Large intestine (tissue), 3 donors: ENCODE measurements at regions not wholly inside any gene's neighbourhood (a gene's known extent, or its start where the extent isn't known, plus 50 kb on each side); places are given as distances from the start of the nearest gene placed in this dataset.
"Not testable (repeated sequence)": the region's sequence is repeated elsewhere in the genome, so short reads cannot be mapped to it uniquely, and the experiment has no call there.

Experiments used
- DNase-seq, 2 donors: peaks; one replicate each; pipeline versions ENCODE4 v3.0.0 to v3.0.0-alpha.2; 2013
- H3K27ac ChIP-seq: one replicate; pipeline ENCODE4 v1.5.1; 2013; ENCODE audit warnings: low read length
- H3K27me3 ChIP-seq: 2 replicates; pipeline ENCODE4 v1.6.1; 2013; ENCODE audit warnings: low read length; ENCODE audit not compliant: control insufficient read depth, insufficient read depth
- H3K36me3 ChIP-seq: 2 replicates; pipeline ENCODE4 v1.6.1; 2013; ENCODE audit warnings: low read length; ENCODE audit not compliant: control insufficient read depth, insufficient read depth
- H3K4me1 ChIP-seq: one replicate; pipeline ENCODE4 v1.6.1; 2013; ENCODE audit warnings: low read length; ENCODE audit not compliant: control insufficient read depth, insufficient read depth
- H3K4me3 ChIP-seq: one replicate; pipeline ENCODE4 v1.5.1; 2013; ENCODE audit warnings: low read length
- H3K9me3 ChIP-seq: one replicate; pipeline ENCODE4 v1.6.1; 2013; ENCODE audit warnings: mild to moderate bottlenecking, low read depth, low read length, moderate library complexity; ENCODE audit not compliant: control insufficient read depth
- WGBS: methylation state at CpG from one replicate; pipeline ENCODE4 v1.1.5; 2013; ENCODE audit warnings: low lambda C conversion rate; ENCODE audit not compliant: insufficient coverage; 5-methylcytosine and 5-hydroxymethylcytosine counted together

- H3K27me3 ChIP-seq, result no peaks in the 10 kb centered on the region
- no peak overlapping the region for H3K4me3 ChIP-seq
- WGBS, result no CpG with 5 or more reads among the region's 2 CpGs
- DNase-seq, result no peak
- no peak overlapping the region for H3K27ac ChIP-seq
- no peaks in the 10 kb centered on the region for H3K36me3 ChIP-seq
- no peaks in the 10 kb centered on the region for H3K4me1 ChIP-seq
- no peaks in the 10 kb centered on the region for H3K9me3 ChIP-seq
Measured at GRCh38 chr11:129710423-129710822, 105.2 kb upstream of the TMEM45B start.

DNA sequence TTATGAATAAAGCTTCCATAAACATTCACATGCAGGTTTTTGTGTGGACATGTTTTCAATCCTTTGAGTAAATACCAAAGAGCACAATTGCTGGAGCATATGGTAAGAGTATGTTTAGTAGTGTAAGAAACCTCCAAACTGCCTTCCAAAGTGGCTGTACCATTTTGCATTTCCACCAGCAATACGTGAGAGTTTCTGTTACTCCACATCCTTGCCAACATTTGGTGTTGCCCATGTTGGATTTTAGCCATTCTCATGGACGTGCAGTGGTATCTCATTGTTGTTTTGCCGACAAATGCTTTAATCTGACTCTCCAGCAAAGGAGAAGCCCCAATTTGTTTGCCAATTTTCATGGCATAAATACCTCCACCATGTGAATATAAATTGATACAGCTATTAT lies 103.9 kb upstream of the TMEM45B start:
- Histone ChIP-seq H3K27ac (no peak overlapping the region), H3K27me3 (no peaks in the 10 kb centered on the region), H3K36me3 (no peaks in the 10 kb centered on the region), H3K9me3 (no peaks in the 10 kb centered on the region), H3K4me1 (no peaks in the 10 kb centered on the region), H3K4me3 (no peak overlapping the region)
- WGBS, result 100% methylated on average over 1 of the region's 3 CpGs
- no peak for DNase-seq

DNA sequence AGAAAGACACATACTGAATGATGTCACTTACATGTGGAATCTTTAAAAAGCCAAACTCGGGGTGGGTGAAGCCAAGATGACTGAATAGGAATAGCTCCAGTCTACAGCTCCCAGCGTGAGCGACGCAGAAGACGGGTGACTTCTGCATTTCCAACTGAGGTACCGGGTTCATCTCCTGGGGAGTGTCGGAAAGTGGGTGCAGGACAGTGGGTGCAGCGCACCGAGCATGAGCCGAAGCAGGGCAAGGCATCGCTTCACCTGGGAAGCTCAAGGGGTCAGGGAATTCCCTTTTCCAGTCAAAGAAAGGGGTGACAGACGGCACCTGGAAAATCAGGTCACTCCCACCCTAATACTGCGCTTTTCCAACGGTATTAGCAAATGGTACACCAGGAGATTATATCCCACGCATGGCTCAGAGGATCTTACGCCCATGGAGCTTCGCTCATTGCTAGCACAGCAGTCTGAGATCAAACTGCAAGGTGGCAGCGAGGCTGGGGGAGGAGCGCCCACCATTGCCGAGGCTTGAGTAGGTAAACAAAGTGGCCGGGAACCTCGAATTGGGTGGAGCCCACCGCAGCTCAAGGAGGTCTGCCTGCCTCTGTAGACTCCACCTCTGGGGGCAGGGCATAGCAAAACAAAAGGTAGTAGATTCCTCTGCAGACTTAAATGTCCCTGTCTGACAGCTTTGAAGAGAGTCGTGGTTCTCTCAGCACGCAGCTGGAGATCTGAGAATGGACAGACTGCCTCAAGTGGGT lies 103.0 kb upstream of the TMEM45B start:
- not testable (repeated sequence) for H3K9me3 ChIP-seq, H3K4me3 ChIP-seq, H3K27ac ChIP-seq, H3K27me3 ChIP-seq, DNase-seq, H3K4me1 ChIP-seq, H3K36me3 ChIP-seq
- WGBS, result no CpG with 5 or more reads among the region's 25 CpGs

DNA sequence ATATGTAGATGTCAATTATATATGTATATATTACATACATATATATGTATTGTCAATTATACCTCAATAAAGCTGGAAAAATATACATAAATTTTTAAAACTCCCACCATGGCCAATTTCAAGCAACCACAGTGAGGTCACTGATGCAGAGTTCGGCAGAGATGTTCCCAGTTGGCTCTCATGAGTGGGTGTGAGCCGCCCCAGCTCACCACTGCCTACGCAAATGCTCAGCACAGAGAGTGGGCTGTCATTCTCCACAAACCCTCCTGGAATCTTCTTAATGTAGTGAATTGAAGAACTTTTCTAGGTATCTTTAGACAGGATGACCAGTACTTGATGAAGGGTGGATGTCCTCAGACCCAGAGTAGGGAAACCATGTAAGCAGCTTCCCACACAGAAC lies 96.6 kb upstream of the TMEM45B start:
- Histone ChIP-seq H3K36me3 (no peaks in the 10 kb centered on the region), H3K4me1 (no peaks in the 10 kb centered on the region), H3K27ac (no peak overlapping the region), H3K4me3 (no peak overlapping the region), H3K9me3 (no peaks in the 10 kb centered on the region), H3K27me3 (no peaks in the 10 kb centered on the region)
- WGBS, result no CpG with 5 or more reads among the region's 3 CpGs
- DNase-seq, result no peak

DNA sequence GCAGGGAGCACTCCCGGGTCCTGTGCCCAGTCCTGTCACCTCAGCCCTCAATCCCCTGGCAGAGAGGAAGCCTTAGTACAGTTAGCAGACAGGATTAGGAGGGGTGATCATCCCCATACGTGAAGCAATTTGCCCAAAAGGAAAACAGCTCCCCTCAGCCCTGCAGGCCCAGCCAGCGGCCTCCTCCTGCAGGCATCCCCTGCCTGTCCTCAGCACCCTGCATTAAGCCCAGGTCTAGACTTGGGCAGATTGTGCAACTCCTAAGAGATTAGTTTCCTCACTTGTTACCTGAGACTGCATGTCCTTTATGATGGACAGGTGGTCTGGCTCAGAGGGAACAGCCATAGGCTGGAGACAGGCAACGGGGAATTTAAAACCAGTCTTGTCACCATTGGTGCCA lies 95.5 kb upstream of the TMEM45B start:
- H3K27ac ChIP-seq, result no peak overlapping the region
- H3K4me1 ChIP-seq, result no peaks in the 10 kb centered on the region
- DNase-seq, result no peak
- H3K9me3 ChIP-seq, result no peaks in the 10 kb centered on the region
- WGBS, result no CpG with 5 or more reads among the region's 4 CpGs
- H3K27me3 ChIP-seq, result no peaks in the 10 kb centered on the region
- H3K36me3 ChIP-seq, result no peaks in the 10 kb centered on the region
- no peak overlapping the region for H3K4me3 ChIP-seq

DNA sequence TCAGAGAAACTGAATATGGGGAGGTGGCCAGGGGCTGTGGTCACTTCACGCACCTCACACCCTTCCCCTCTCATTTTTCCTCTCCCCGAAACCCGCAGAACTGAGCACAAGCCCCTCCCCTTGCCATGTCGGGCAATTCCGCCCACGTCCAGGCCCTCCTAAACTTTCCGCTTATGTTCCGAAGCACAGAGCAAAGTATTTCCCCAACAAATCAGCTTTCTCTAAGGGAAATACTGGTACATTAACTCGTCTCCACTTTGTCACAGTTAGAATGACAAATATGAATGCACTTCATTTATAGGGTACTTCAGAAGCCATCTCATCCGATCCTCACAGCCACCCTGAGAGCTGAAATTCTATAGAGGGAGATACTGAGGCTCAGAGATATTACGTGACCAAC lies 94.7 kb upstream of the TMEM45B start:
- no peaks in the 10 kb centered on the region for H3K4me1 ChIP-seq
- DNase-seq, result no peak
- H3K4me3 ChIP-seq, result no peak overlapping the region
- H3K36me3 ChIP-seq, result no peaks in the 10 kb centered on the region
- H3K9me3 ChIP-seq, result no peaks in the 10 kb centered on the region
- no peaks in the 10 kb centered on the region for H3K27me3 ChIP-seq
- WGBS, result 100% methylated on average over 1 of the region's 11 CpGs
- no peak overlapping the region for H3K27ac ChIP-seq

- Histone ChIP-seq H3K36me3 (no peaks in the 10 kb centered on the region), H3K27me3 (no peaks in the 10 kb centered on the region), H3K4me3 (no peak overlapping the region), H3K4me1 (no peaks in the 10 kb centered on the region), H3K27ac (no peak overlapping the region), H3K9me3 (no peaks in the 10 kb centered on the region)
- WGBS, result no CpG with 5 or more reads among the region's 13 CpGs
- DNase-seq, result no peak
Measured at GRCh38 chr11:129721685-129722084, 94.0 kb upstream of the TMEM45B start.

GRCh38 chr11:129722529-129722928 lies 93.1 kb upstream of the TMEM45B start:
- H3K36me3 ChIP-seq, result no peaks in the 10 kb centered on the region
- no peak overlapping the region for H3K27ac ChIP-seq
- no peaks in the 10 kb centered on the region for H3K4me1 ChIP-seq
- H3K9me3 ChIP-seq, result no peaks in the 10 kb centered on the region
- DNase-seq, result no peak
- no CpG with 5 or more reads among the region's 6 CpGs for WGBS
- H3K4me3 ChIP-seq, result no peak overlapping the region
- no peaks in the 10 kb centered on the region for H3K27me3 ChIP-seq

DNA sequence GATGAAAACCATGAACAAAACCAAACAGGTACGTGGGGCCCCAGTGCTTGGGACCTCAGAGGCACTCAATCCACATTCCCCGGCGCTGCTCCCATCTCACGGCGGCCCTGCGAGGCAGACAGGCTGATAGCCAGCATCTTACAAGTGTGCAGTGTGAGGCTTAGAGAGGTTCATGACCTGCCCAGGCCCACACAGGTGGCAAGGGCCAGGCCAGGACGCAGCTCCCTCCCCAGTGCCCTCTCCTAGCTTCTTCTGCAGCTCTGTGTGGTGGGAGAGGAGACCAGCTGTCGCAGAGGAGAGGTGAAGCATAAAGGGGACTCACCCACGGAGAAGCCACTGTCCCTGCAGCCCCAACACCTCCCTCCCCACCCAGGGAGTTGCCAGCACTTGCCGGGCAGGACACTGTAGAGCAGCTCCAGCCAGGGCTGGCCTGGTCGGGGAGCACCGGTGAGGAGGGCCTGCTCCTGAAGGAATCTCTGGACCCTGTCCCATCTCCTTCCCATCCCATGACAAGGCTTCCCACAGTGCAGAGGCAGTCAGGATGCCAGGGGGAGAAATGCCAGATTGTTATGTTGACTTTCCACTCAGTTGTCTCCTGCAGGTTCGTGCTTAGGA lies 92.4 kb upstream of the TMEM45B start:
- H3K36me3 ChIP-seq, result no peaks in the 10 kb centered on the region
- no CpG with 5 or more reads among the region's 13 CpGs for WGBS
- H3K4me1 ChIP-seq, result no peaks in the 10 kb centered on the region
- H3K4me3 ChIP-seq, result no peak overlapping the region
- no peaks in the 10 kb centered on the region for H3K27me3 ChIP-seq
- no peaks in the 10 kb centered on the region for H3K9me3 ChIP-seq
- no peak overlapping the region for H3K27ac ChIP-seq
- no peak for DNase-seq

DNA sequence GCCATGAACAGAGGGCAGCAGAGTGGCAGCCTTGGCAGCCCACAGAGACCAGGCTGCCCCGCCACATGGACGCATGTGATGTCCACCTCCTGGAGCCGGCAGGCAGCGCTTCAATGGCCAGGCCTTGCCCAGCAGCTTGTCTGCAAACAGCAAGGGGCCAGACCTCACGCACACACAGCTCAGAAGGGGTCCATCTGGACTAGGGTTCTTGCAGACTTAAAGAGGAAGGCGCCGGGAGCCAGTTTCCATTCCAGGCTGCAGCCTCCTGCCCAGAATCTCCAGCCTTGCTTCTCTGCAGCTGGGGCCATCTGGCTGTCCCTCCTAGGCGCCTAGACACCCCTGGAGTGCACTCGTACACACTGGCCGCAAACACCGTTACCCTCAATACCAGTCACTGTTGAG lies 91.9 kb upstream of the TMEM45B start:
- Histone ChIP-seq H3K36me3 (no peaks in the 10 kb centered on the region), H3K27ac (no peak overlapping the region), H3K9me3 (no peaks in the 10 kb centered on the region), H3K27me3 (no peaks in the 10 kb centered on the region), H3K4me3 (no peak overlapping the region), H3K4me1 (no peaks in the 10 kb centered on the region)
- WGBS, result no CpG with 5 or more reads among the region's 11 CpGs
- DNase-seq, result no peak

GRCh38 chr11:129724866-129725265 lies 90.8 kb upstream of the TMEM45B start:
- DNase-seq, result no peak
- WGBS, result 82% methylated on average over 2 of the region's 5 CpGs
- H3K9me3 ChIP-seq, result no peaks in the 10 kb centered on the region

More at GRCh38 chr11:129724866-129725265, 90.8 kb upstream of the TMEM45B start:
- Histone ChIP-seq H3K27me3 (no peaks in the 10 kb centered on the region), H3K36me3 (no peaks in the 10 kb centered on the region), H3K27ac (no peak overlapping the region), H3K4me3 (no peak overlapping the region), H3K4me1 (no peaks in the 10 kb centered on the region)
